ENCODE measurements at regions not wholly inside any gene's neighbourhood (a gene's known extent, or its start where the extent isn't known, plus 50 kb on each side); places are given as distances from the start of the nearest gene placed in this dataset.

DNA sequence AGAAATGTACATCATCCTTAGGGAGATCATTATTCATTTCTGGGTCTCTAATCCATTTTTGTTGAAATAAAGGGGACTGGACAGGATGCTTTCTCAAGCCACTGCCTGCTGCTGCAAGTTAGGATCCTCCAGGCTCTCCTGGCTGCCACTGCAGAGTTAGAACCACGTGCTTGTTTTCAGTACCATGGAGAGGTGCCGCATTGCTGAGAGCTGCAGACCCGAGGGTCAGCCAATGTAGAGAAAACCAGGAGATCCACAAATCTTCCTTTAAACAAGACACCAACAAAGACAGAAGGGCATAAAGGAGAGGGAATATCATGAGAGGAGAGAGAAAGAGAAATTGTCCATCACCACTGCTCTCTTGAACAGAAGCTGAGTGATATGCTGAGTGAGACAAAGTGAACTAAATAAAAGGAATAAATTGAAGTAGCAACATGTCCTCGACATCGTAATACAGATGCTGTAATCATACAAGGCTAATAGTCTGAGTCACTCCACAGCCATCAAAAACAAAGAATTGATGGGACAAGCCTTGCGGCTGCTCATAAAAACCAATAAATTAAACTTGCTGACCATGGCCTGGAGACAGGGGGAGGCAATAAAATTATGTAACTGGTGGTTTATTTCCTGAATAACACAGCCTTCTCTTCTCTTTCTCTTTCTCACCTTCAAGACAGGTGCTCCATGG lies 255.7 kb downstream of the OMA1 start:
- WGBS (ENCODE audit: insufficient coverage, insufficient read length) = no CpG with 5 or more reads among the region's 6 CpGs
- H3K27me3 ChIP-seq (ENCODE audit: control insufficient read depth, insufficient read depth, low read length) = no peaks in the 10 kb centered on the region
- H3K27ac ChIP-seq (ENCODE audit: low read length) = no peak overlapping the region
- H3K9me3 ChIP-seq (ENCODE audit: control insufficient read depth, insufficient read depth, low read length) = no peaks in the 10 kb centered on the region
- no peaks in the 10 kb centered on the region; the same call in 1 of the 2 replicates for H3K4me1 ChIP-seq (ENCODE audit: control insufficient read depth, insufficient read depth, low read length)
- H3K36me3 ChIP-seq (ENCODE audit: control insufficient read depth, insufficient read depth, low read length) = no peaks in the 10 kb centered on the region
- no peak for DNase-seq (ENCODE audit: low read depth, low spot score)
- H3K4me3 ChIP-seq (ENCODE audit: low read length) = no peak overlapping the region

DNA sequence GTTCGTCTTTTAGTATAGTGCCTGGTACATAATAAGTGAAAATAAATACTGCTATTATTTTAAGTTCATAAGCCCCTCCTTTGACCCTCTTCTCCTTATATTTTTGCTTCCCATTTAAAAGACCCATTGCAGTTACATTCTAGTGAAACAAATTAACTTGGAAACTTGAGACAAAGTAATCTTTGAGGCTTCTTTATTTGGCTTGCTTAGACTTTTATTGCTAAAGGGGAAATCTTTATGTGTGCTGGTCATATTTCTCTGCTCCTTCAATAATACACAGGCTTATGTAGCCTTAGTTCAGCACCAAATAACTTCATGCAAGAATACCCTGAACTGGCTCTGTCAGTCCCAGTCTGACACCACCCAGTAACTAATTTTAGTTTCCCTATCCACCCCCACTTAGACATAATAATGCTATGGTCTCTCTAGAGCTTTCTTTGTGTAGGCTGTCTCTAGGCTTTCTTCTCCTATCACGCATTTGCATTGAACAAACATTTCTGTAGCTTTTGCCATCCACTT lies 257.8 kb downstream of the OMA1 start:
- Histone ChIP-seq H3K27ac (ENCODE audit: low read length) (no peak overlapping the region), H3K4me1 (ENCODE audit: control insufficient read depth, insufficient read depth, low read length) (no peaks in the 10 kb centered on the region; the same call in 1 of the 2 replicates), H3K36me3 (ENCODE audit: control insufficient read depth, insufficient read depth, low read length) (no peaks in the 10 kb centered on the region), H3K9me3 (ENCODE audit: control insufficient read depth, insufficient read depth, low read length) (no peaks in the 10 kb centered on the region), H3K27me3 (ENCODE audit: control insufficient read depth, insufficient read depth, low read length) (no peaks in the 10 kb centered on the region), H3K4me3 (ENCODE audit: low read length) (no peak overlapping the region)
- no peak for DNase-seq (ENCODE audit: low read depth, low spot score)
- no CpG with 5 or more reads among the region's 2 CpGs for WGBS (ENCODE audit: insufficient coverage, insufficient read length)

GRCh38 chr1:58287894-58288623 lies 258.5 kb downstream of the OMA1 start:
- DNase-seq (ENCODE audit: low read depth, low spot score) = no peak
- H3K9me3 ChIP-seq (ENCODE audit: control insufficient read depth, insufficient read depth, low read length) = no peaks in the 10 kb centered on the region
- H3K27ac ChIP-seq (ENCODE audit: low read length) = no peak overlapping the region
- WGBS (ENCODE audit: insufficient coverage, insufficient read length) = no CpG with 5 or more reads among the region's 2 CpGs
- H3K36me3 ChIP-seq (ENCODE audit: control insufficient read depth, insufficient read depth, low read length) = no peaks in the 10 kb centered on the region
- no peaks in the 10 kb centered on the region for H3K27me3 ChIP-seq (ENCODE audit: control insufficient read depth, insufficient read depth, low read length)
- no peaks in the 10 kb centered on the region; the same call in 1 of the 2 replicates for H3K4me1 ChIP-seq (ENCODE audit: control insufficient read depth, insufficient read depth, low read length)
- H3K4me3 ChIP-seq (ENCODE audit: low read length) = no peak overlapping the region

DNA sequence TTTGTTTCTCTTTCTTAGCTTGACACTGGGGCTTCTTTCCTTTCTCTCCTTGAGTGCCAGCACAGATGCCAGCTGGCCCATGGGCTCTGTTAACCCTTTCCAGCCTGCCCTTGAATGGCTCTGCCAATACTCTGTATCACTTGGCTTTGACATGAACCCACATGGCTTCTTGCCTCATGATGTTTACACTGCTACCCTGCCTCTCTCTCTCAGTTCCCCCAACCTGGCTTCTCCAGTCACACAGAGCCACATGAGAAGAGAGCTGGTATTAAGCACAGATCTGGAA lies 262.4 kb downstream of the OMA1 start:
- Histone ChIP-seq H3K4me3 (ENCODE audit: low read length) (no peak overlapping the region), H3K27me3 (ENCODE audit: control insufficient read depth, insufficient read depth, low read length) (no peaks in the 10 kb centered on the region), H3K36me3 (ENCODE audit: control insufficient read depth, insufficient read depth, low read length) (no peaks in the 10 kb centered on the region), H3K4me1 (ENCODE audit: control insufficient read depth, insufficient read depth, low read length) (no peaks in the 10 kb centered on the region; the same call in 1 of the 2 replicates), H3K27ac (ENCODE audit: low read length) (no peak overlapping the region), H3K9me3 (ENCODE audit: control insufficient read depth, insufficient read depth, low read length) (no peaks in the 10 kb centered on the region)
- DNase-seq (ENCODE audit: low read depth, low spot score) = no peak

DNA sequence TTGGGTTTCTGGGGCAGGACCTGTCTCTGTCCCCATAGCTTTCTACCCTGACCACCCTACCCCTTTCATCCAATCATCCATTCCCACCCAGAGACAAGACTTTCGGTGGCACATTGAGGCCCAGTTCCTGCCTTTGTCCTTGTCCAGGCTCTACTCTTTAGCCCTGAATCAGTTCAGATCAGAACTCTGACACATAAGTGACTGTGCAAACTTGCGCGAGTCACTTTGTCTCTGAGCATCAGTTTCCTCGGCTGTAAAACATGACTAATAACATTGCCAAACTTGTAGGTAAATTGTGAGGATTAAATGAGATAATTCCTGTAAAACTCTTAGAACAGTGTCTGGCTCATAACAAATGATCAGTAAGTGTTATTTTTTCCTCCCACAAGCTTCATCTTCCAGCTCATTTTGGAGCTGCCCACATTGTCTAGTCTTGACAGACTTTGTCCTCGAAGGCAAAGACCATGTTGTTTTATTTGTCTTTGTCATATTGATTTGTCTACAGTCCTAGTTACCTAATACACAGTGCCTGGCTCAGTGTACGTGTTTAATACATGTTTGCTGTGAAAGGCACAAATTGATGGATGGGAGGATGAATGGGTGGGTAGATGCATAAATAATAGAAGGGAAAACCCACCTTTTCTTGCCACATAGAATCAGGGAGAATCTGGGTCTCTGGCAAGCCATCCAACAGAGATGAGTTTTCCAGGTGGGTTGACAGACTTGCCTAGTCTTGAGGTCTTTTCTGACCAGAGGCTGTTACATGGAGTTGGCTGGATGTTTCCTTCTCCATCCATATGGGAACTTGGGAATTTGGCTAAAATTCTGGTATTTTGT lies 262.9 kb downstream of the OMA1 start:
- Histone ChIP-seq H3K4me3 (ENCODE audit: low read length) (no peak overlapping the region), H3K36me3 (ENCODE audit: control insufficient read depth, insufficient read depth, low read length) (no peaks in the 10 kb centered on the region), H3K27me3 (ENCODE audit: control insufficient read depth, insufficient read depth, low read length) (no peaks in the 10 kb centered on the region), H3K27ac (ENCODE audit: low read length) (no peak overlapping the region), H3K9me3 (ENCODE audit: control insufficient read depth, insufficient read depth, low read length) (no peaks in the 10 kb centered on the region), H3K4me1 (ENCODE audit: control insufficient read depth, insufficient read depth, low read length) (no peaks in the 10 kb centered on the region; the same call in 1 of the 2 replicates)
- no CpG with 5 or more reads among the region's 6 CpGs for WGBS (ENCODE audit: insufficient coverage, insufficient read length)
- no peak for DNase-seq (ENCODE audit: low read depth, low spot score)

- WGBS (ENCODE audit: insufficient coverage, insufficient read length) = no CpG with 5 or more reads among the region's 7 CpGs
- Histone ChIP-seq H3K27ac (ENCODE audit: low read length) (no peak overlapping the region), H3K4me3 (ENCODE audit: low read length) (no peak overlapping the region)
These were observed 263.7 kb downstream of the OMA1 start for GRCh38 chr1:58282623-58283387.

GRCh38 chr1:58266242-58266641 lies 280.3 kb downstream of the OMA1 start:
- H3K27ac ChIP-seq (ENCODE audit: low read length) = no peak overlapping the region
- no CpG with 5 or more reads among the region's 3 CpGs for WGBS (ENCODE audit: insufficient coverage, insufficient read length)
- no peaks in the 10 kb centered on the region for H3K4me1 ChIP-seq (ENCODE audit: control insufficient read depth, insufficient read depth, low read length)
- H3K9me3 ChIP-seq (ENCODE audit: control insufficient read depth, insufficient read depth, low read length) = no peaks in the 10 kb centered on the region
- no peak overlapping the region for H3K4me3 ChIP-seq (ENCODE audit: low read length)
- no peak for DNase-seq (ENCODE audit: low read depth, low spot score)
- H3K27me3 ChIP-seq (ENCODE audit: control insufficient read depth, insufficient read depth, low read length) = no peaks in the 10 kb centered on the region
- no peaks in the 10 kb centered on the region for H3K36me3 ChIP-seq (ENCODE audit: control insufficient read depth, insufficient read depth, low read length)

More at GRCh38 chr1:58282623-58283387, 263.7 kb downstream of the OMA1 start:
- Histone ChIP-seq H3K27me3 (ENCODE audit: control insufficient read depth, insufficient read depth, low read length) (no peaks in the 10 kb centered on the region), H3K4me1 (ENCODE audit: control insufficient read depth, insufficient read depth, low read length) (no peaks in the 10 kb centered on the region; the same call in 1 of the 2 replicates), H3K36me3 (ENCODE audit: control insufficient read depth, insufficient read depth, low read length) (no peaks in the 10 kb centered on the region), H3K9me3 (ENCODE audit: control insufficient read depth, insufficient read depth, low read length) (no peaks in the 10 kb centered on the region)
- no peak for DNase-seq (ENCODE audit: low read depth, low spot score)

- Histone ChIP-seq H3K4me3 (ENCODE audit: low read length) (no peak overlapping the region), H3K27ac (ENCODE audit: low read length) (no peak overlapping the region), H3K36me3 (ENCODE audit: control insufficient read depth, insufficient read depth, low read length) (no peaks in the 10 kb centered on the region), H3K27me3 (ENCODE audit: control insufficient read depth, insufficient read depth, low read length) (no peaks in the 10 kb centered on the region), H3K4me1 (ENCODE audit: control insufficient read depth, insufficient read depth, low read length) (no peaks in the 10 kb centered on the region), H3K9me3 (ENCODE audit: control insufficient read depth, insufficient read depth, low read length) (no peaks in the 10 kb centered on the region)
- DNase-seq (ENCODE audit: low read depth, low spot score) = no peak
- WGBS (ENCODE audit: insufficient coverage, insufficient read length) = no CpG with 5 or more reads among the region's 2 CpGs
These were observed 282.1 kb downstream of the OMA1 start for GRCh38 chr1:58264462-58264861.

- WGBS (ENCODE audit: insufficient coverage, insufficient read length) = no CpG with 5 or more reads among the region's 2 CpGs
- no peak overlapping the region for H3K4me3 ChIP-seq (ENCODE audit: low read length)
These were observed 283.8 kb downstream of the OMA1 start for GRCh38 chr1:58262702-58263101.

GRCh38 chr1:58258082-58258481 lies 288.4 kb downstream of the OMA1 start:
- no peak for DNase-seq (ENCODE audit: low read depth, low spot score)
- H3K27me3 ChIP-seq (ENCODE audit: control insufficient read depth, insufficient read depth, low read length) = no peaks in the 10 kb centered on the region
- H3K27ac ChIP-seq (ENCODE audit: low read length) = no peak overlapping the region
- H3K9me3 ChIP-seq (ENCODE audit: control insufficient read depth, insufficient read depth, low read length) = no peaks in the 10 kb centered on the region
- H3K36me3 ChIP-seq (ENCODE audit: control insufficient read depth, insufficient read depth, low read length) = no peaks in the 10 kb centered on the region
- WGBS (ENCODE audit: insufficient coverage, insufficient read length) = no CpG with 5 or more reads among the region's 10 CpGs
- H3K4me3 ChIP-seq (ENCODE audit: low read length) = no peak overlapping the region
- H3K4me1 ChIP-seq (ENCODE audit: control insufficient read depth, insufficient read depth, low read length) = no peaks in the 10 kb centered on the region

More at GRCh38 chr1:58262702-58263101, 283.8 kb downstream of the OMA1 start:
- no peaks in the 10 kb centered on the region for H3K4me1 ChIP-seq (ENCODE audit: control insufficient read depth, insufficient read depth, low read length)
- no peaks in the 10 kb centered on the region for H3K9me3 ChIP-seq (ENCODE audit: control insufficient read depth, insufficient read depth, low read length)
- no peak overlapping the region for H3K27ac ChIP-seq (ENCODE audit: low read length)
- no peak for DNase-seq (ENCODE audit: low read depth, low spot score)
- H3K27me3 ChIP-seq (ENCODE audit: control insufficient read depth, insufficient read depth, low read length) = no peaks in the 10 kb centered on the region
- H3K36me3 ChIP-seq (ENCODE audit: control insufficient read depth, insufficient read depth, low read length) = no peaks in the 10 kb centered on the region

Measured in iPS DF 6.9 (cell line).